ENCODE measurements at regions not wholly inside any gene's neighbourhood (a gene's known extent, or its start where the extent isn't known, plus 50 kb on each side); places are given as distances from the start of the nearest gene placed in this dataset.

- CTCF ChIA-PET: no interaction called here
- 40% methylated on average over 2 of the region's 2 CpGs for WGBS (ENCODE audit: low lambda C conversion rate)
These were observed 276.9 kb upstream of the HS3ST5 start for GRCh38 chr6:114619621-114620200.

More at GRCh38 chr6:114619621-114620200, 276.9 kb upstream of the HS3ST5 start:
- Histone ChIP-seq H3K9ac (no peak overlapping the region), H3K79me2 (ENCODE audit: insufficient read depth) (no peaks in the 10 kb centered on the region), H3K4me2 (no peak overlapping the region), H3K27me3 (ENCODE audit: insufficient read depth) (no peaks in the 10 kb centered on the region), H3K36me3 (replicated peaks in 1 of 2; ENCODE audit: control insufficient read depth in 1 of 2, insufficient read depth in 2 of 2, low read length in 1 of 2) (no peaks in the 10 kb centered on the region), H3K27ac (ENCODE audit: low read depth in 2 of 2, low read length in 1 of 2) (no peak overlapping the region), H3K9me3 (no peaks in the 10 kb centered on the region), H3K4me1 (ENCODE audit: control insufficient read depth in 1 of 2, insufficient read depth in 2 of 2, low read depth in 1 of 2, low read length in 1 of 2) (no peaks in the 10 kb centered on the region), H3K4me3 (ENCODE audit: low read depth in 2 of 2, low read length in 1 of 2) (no peak overlapping the region), H3F3A (replicated peaks; ENCODE audit: insufficient read depth) (no peaks in the 10 kb centered on the region), H3K9me2 (no peaks in the 10 kb centered on the region), H4K20me1 (ENCODE audit: insufficient read depth) (no peaks in the 10 kb centered on the region), H2AFZ (ENCODE audit: low read depth) (no peak overlapping the region)
- POLR2A ChIA-PET: no interaction called here
- DNase-seq: no peak
- TF ChIP-seq CHD2 (IDR thresholded peaks at IDR 0.05; ENCODE audit: low read length, partially characterized antibody) (no peak), MAX (IDR thresholded peaks at IDR 0.05; ENCODE audit: low read depth) (no peak), RAD21 (IDR thresholded peaks at IDR 0.05; ENCODE audit: low read length) (no peak), GATA2 (CRISPR knock-in tag; IDR thresholded peaks at IDR 0.05) (no peak), PBX3 (IDR thresholded peaks at IDR 0.05) (no peak), RFX5 (IDR thresholded peaks at IDR 0.05; ENCODE audit: low read length) (no peak), FOXM1 (IDR thresholded peaks at IDR 0.05; ENCODE audit: low read depth) (no peak), REST (IDR thresholded peaks at IDR 0.05; ENCODE audit: low read depth, low read length) (no peak), RXRA (IDR thresholded peaks at IDR 0.05; ENCODE audit: borderline replicate concordance, low read depth) (no peak), YY1 (IDR thresholded peaks at IDR 0.05; ENCODE audit: low read depth) (no peak), FOXJ3 (CRISPR knock-in tag; IDR thresholded peaks at IDR 0.05) (no peak), MEF2A (IDR thresholded peaks at IDR 0.05; ENCODE audit: borderline replicate concordance, low read depth) (no peak), TAF1 (IDR thresholded peaks at IDR 0.05; ENCODE audit: borderline replicate concordance, low read depth, low read length) (no peak), ZBTB33 (IDR thresholded peaks at IDR 0.05; ENCODE audit: borderline replicate concordance, low read depth) (no peak), RCOR1 (IDR thresholded peaks at IDR 0.05; ENCODE audit: low read length) (no peak), NFIC (IDR thresholded peaks at IDR 0.05; ENCODE audit: borderline replicate concordance) (no peak)

Measured in SK-N-SH (cell line).